Esophagus squamous epithelium (tissue), 5 donors: ENCODE measurements at regions not wholly inside any gene's neighbourhood (a gene's known extent, or its start where the extent isn't known, plus 50 kb on each side); places are given as distances from the start of the nearest gene placed in this dataset.

Source experiments
- DNase-seq: peaks from one replicate; lab custom pipeline; 2025; lab: John Stamatoyannopoulos, UW
- H3K27ac ChIP-seq, 4 donors: fragments of 200-600 bp; sonication (generic); one replicate each; pipeline ENCODE4 v1.5.1; 2016 to 2019; ENCODE audit warnings: mild to moderate bottlenecking in 1 of 4
- H3K27me3 ChIP-seq, 4 donors: fragments of 200-600 bp; sonication (generic); 1 replicate in 3 of 4; 2 replicates in 1 of 4; pipeline versions ENCODE4 v1.5.1 to v1.6.0; 2017 to 2021; ENCODE audit warnings: antibody characterized with exemption in 1 of 4
- H3K36me3 ChIP-seq, 3 donors: fragments of 200-600 bp; sonication (generic); one replicate each; pipeline ENCODE4 v1.5.1; 2016 to 2019
- H3K4me1 ChIP-seq, 3 donors: fragments of 200-600 bp; sonication (generic); one replicate each; pipeline ENCODE4 v1.5.1; 2017 to 2019
- H3K4me3 ChIP-seq, 4 donors: fragments of 200-600 bp; sonication (generic); 1 replicate in 3 of 4; 2 replicates in 1 of 4; pipeline ENCODE4 v1.5.1; 2016 to 2019; ENCODE audit warnings: mild to moderate bottlenecking in 2 of 4, moderate library complexity in 1 of 4
- H3K9me3 ChIP-seq, 3 donors: fragments of 200-600 bp; sonication (generic); one replicate each; pipeline ENCODE4 v1.5.1; 2016 to 2019
- CTCF ChIP-seq, 6 experiments: fragments of 450-650 bp in 4 of 6; fragments of 200-600 bp in 2 of 6; sonication (generic) in 2 of 6; IDR thresholded peaks; one replicate each; pipeline ENCODE4 v1.5.1; 2016 to 2019; ENCODE audit warnings: antibody characterized with exemption in 6 of 6, mild to moderate bottlenecking in 4 of 6, moderate library complexity in 4 of 6
- POLR2A ChIP-seq, 4 donors: fragments of 450-650 bp; IDR thresholded peaks; one replicate each; pipeline ENCODE4 v1.6.1; 2017; ENCODE audit warnings: antibody characterized with exemption in 4 of 4, mild to moderate bottlenecking in 4 of 4, moderate library complexity in 3 of 4
- WGBS, 2 donors: methylation state at CpG; one replicate each; pipeline ENCODE4 v1.1.5; 2018; 5-methylcytosine and 5-hydroxymethylcytosine counted together
- intact Hi-C: fragments of 100-400 bp; cut with DNase I; formaldehyde crosslinking; loops from one replicate; pipeline ENCODE4 v1.15.0; 2022
- donor health status: DM: yes; HTN: yes; CAD: no.

DNA sequence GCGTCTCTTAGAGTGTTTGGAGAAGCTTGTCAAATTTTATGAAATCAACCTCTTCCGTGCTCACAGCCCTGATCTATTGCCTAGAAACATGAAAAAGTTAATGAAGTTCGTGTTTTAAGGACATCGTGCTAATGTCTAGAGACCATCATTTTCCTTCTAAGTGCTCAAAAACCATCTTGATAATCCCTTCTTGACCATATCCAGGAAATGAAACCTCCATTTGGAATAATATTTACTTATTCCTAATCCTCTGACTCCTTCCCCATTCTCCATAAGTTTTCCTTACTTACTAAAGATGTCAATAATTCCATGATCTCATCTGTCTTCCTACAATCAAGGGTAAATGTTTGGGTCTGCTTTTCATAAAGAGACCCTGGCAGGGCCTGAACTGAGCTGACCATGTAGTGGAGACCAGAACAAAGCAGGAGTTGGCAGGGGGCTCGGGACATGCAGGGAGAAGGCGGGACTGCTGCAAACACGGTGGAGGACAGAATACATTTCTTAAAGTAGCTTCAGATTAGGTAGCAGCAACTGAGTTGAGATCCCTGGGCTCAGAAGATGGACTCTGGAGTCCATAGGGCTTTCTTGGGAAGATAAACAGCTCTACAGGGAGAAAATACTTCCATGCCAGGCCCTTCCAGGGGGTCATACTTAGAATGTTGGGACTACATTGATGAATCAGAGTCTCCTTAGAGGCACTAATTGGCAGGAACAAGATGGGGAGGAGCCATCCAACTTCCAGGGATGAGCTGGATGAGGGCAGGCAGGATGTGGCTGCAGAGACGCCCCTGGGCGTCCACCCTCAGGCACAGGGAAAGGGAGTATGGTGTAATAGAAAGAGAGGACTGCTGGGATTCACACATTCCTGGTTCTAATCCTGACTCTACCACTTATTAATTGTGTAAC is 100.7 kb downstream of the RIN2 start:
- Histone ChIP-seq H3K36me3 (peaks cover 0 to 7% (median 0%) of the 10 kb centered on the region in 3 donors), H3K27me3 (no peaks in the 10 kb centered on the region), H3K9me3 (no peaks in the 10 kb centered on the region), H3K4me3 (no peak overlapping the region), H3K4me1 (peaks cover 0 to 2% (median 0%) of the 10 kb centered on the region in 3 donors), H3K27ac (peak overlapping the region in 1 of 4 donors; percentile 14)
- intact Hi-C loops, result no loop called here
- no peak for TF ChIP-seq POLR2A (IDR thresholded peaks at IDR 0.05)
- no peak for TF ChIP-seq CTCF (IDR thresholded peaks at IDR 0.05)
- 74 to 82% methylated on average over 7 to 9 of the region's 9 CpGs for WGBS, 2 donors
- DNase-seq, result no peak

DNA sequence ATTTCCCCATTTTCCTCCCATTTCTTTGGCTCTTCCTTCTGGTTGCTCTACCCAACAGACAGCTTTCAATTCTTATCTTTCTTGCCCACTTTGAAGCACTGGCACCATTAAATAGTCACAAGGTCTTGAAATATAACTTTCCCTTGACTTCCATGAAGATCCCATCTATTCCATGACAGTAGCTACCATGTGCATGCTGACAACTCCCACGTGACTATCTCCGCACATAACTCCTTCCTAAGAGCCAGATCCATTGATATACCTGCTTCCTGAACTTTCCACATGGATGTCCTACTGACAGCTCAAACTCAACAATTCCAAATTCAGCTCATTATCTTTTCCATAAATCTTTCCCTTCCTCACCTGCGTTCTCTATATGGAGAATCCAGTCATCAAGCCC is 101.4 kb downstream of the RIN2 start:
- Histone ChIP-seq H3K4me3 (no peak overlapping the region), H3K4me1 (peaks cover 0 to 6% (median 0%) of the 10 kb centered on the region in 3 donors), H3K27me3 (no peaks in the 10 kb centered on the region), H3K9me3 (no peaks in the 10 kb centered on the region), H3K27ac (no peak overlapping the region), H3K36me3 (peaks cover 0 to 7% (median 0%) of the 10 kb centered on the region in 3 donors)
- TF ChIP-seq CTCF (IDR thresholded peaks at IDR 0.05) (no peak), POLR2A (IDR thresholded peaks at IDR 0.05) (no peak)
- WGBS, 2 donors, result 90 to 92% methylated on average over 3 of the region's 3 CpGs
- intact Hi-C loops, result no loop called here
- no peak for DNase-seq

GRCh38 chr20:19860737-19861136 is 102.7 kb downstream of the RIN2 start:
- Histone ChIP-seq H3K4me3 (no peak overlapping the region), H3K27ac (no peak overlapping the region), H3K36me3 (peaks cover 0 to 7% (median 0%) of the 10 kb centered on the region in 3 donors), H3K4me1 (peaks cover 0 to 6% (median 0%) of the 10 kb centered on the region in 3 donors), H3K9me3 (no peaks in the 10 kb centered on the region), H3K27me3 (no peaks in the 10 kb centered on the region)
- WGBS, 2 donors, result 73 to 89% methylated on average over 2 of the region's 2 CpGs
- TF ChIP-seq CTCF (IDR thresholded peaks at IDR 0.05) (no peak), POLR2A (IDR thresholded peaks at IDR 0.05) (no peak)
- intact Hi-C loops, result no loop called here
- no peak for DNase-seq

DNA sequence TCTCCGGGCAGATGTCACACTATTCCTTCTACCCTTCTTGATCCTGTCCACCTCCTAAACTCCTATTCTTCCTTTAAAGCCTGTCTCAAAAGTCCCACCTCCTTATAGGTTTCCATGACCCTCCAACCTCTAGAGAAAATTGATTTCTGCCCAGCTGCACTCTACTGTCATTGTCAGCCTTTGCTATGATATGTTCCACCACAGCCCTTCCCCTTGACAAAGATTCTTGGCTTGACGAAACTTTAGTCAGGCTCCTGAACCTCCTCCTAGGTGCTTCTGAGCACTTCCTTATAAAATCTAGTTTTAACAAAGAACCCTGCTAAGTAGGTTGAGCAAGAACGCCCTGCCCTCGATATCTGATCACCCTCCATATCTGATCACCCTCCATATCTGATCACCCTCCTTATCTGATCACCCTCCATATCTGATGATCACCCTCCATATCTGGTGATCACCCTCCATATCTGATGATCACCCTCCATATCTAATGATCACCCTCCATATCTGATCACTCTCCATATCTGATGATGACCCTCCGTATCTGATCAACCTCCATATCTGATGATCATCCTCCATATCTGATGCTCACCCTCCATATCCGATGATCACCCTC is 103.2 kb downstream of the RIN2 start:
- no peak for TF ChIP-seq POLR2A (IDR thresholded peaks at IDR 0.05)
- TF ChIP-seq CTCF (IDR thresholded peaks at IDR 0.05), result no peak
- Histone ChIP-seq H3K27ac (no peak overlapping the region), H3K9me3 (no peaks in the 10 kb centered on the region), H3K4me3 (no peak overlapping the region), H3K4me1 (peaks cover 0 to 6% (median 0%) of the 10 kb centered on the region in 3 donors), H3K27me3 (no peaks in the 10 kb centered on the region), H3K36me3 (peaks cover 0 to 7% (median 0%) of the 10 kb centered on the region in 3 donors)
- 83 to 88% methylated on average over 6 of the region's 6 CpGs for WGBS, 2 donors
- no peak for DNase-seq
- intact Hi-C loops, result no loop called here

DNA sequence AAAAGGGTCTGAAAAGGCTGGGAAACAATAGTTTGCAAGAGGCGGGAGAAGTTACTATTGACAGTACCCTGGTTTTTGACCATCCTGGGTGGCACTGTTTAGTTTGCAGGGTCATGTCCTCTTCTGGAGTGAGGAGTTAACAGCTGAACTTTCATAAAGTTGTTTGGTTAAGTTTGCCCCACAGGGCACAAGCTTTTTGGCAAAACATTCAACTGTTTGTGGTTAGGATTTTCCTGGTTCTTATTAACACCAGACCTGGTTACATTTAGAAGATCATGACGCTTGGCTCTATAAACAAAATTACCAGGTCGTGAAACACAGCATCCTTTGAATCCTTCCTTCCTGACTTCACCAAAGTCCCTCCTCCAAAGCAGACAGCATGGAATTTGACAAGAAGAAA is 106.1 kb downstream of the RIN2 start:
- Histone ChIP-seq H3K4me3 (no peak overlapping the region), H3K27ac (no peak overlapping the region), H3K36me3 (peaks cover 0 to 12% (median 0%) of the 10 kb centered on the region in 3 donors), H3K27me3 (no peaks in the 10 kb centered on the region), H3K4me1 (peaks cover 0 to 6% (median 0%) of the 10 kb centered on the region in 3 donors), H3K9me3 (no peaks in the 10 kb centered on the region)
- TF ChIP-seq POLR2A (IDR thresholded peaks at IDR 0.05) (no peak), CTCF (IDR thresholded peaks at IDR 0.05) (no peak)
- WGBS, 2 donors, result 31 to 32% methylated on average over 3 of the region's 3 CpGs
- intact Hi-C loops, result no loop called here
- DNase-seq, result no peak
